Left lung (tissue), 4 donors: ENCODE measurements at regions not wholly inside any gene's neighbourhood (a gene's known extent, or its start where the extent isn't known, plus 50 kb on each side); places are given as distances from the start of the nearest gene placed in this dataset.
"Not testable (repeated sequence)": the region's sequence is repeated elsewhere in the genome, so short reads cannot be mapped to it uniquely, and the experiment has no call there.

Source experiments
- ATAC-seq: fragments of 200-7000 bp; cut with Tn5 transposase; one replicate; pipeline ENCODE4 v1.9.1; 2020; ENCODE audit warnings: moderate library complexity
- DNase-seq, 4 donors: peaks; one replicate each; pipeline ENCODE4 v3.0.0-alpha.2; 2013 to 2020
- H3K27ac ChIP-seq, 2 donors: fragments of 200-600 bp; sonication (generic) in 1 of 2; one replicate each; pipeline versions ENCODE4 v1.5.0 to v1.8.0; 2020 to 2021
- H3K27me3 ChIP-seq, 2 donors: fragments of 200-600 bp; sonication (generic) in 1 of 2; one replicate each; pipeline versions ENCODE4 v1.5.0 to v1.8.0; 2020 to 2021
- H3K36me3 ChIP-seq, 2 donors: fragments of 200-600 bp; sonication (generic) in 1 of 2; one replicate each; pipeline versions ENCODE4 v1.5.0 to v1.8.0; 2020 to 2021
- H3K4me1 ChIP-seq, 2 donors: fragments of 200-600 bp; one replicate each; pipeline ENCODE4 v1.8.0; 2021
- H3K4me3 ChIP-seq, 2 donors: fragments of 200-600 bp; sonication (generic) in 1 of 2; one replicate each; pipeline versions ENCODE4 v1.5.0 to v1.8.0; 2020 to 2021; ENCODE audit warnings: mild to moderate bottlenecking in 1 of 2
- H3K9me3 ChIP-seq, 2 donors: fragments of 200-600 bp; sonication (generic) in 1 of 2; one replicate each; pipeline versions ENCODE4 v1.5.0 to v1.8.0; 2020 to 2021
- CTCF ChIP-seq, 2 donors: fragments of 200-600 bp; sonication (generic) in 1 of 2; IDR thresholded peaks; one replicate each; pipeline versions ENCODE4 v1.5.0 to v1.8.0; 2021; ENCODE audit warnings: antibody characterized with exemption in 2 of 2
- intact Hi-C, 2 donors: fragments of 100-400 bp; cut with DNase I; formaldehyde crosslinking; loops; one replicate each; pipeline versions ENCODE4 v1.11.2 to v1.14.2; 2022
- donor health status: DM: no; HTN: yes; CAD: no.
- donor health status: DM: no; HTN: no; CAD: no.

GRCh38 chr4:130028552-130028951 lies 932.6 kb downstream of the C4orf33 start:
- Histone ChIP-seq H3K4me1 (no peaks in the 10 kb centered on the region), H3K27me3 (no peaks in the 10 kb centered on the region), H3K27ac (no peak overlapping the region), H3K36me3 (no peaks in the 10 kb centered on the region), H3K4me3 (no peak overlapping the region), H3K9me3 (no peaks in the 10 kb centered on the region)
- ATAC-seq (no peak), DNase-seq (no peak)
- intact Hi-C loops, result no loop called here
- no peak for TF ChIP-seq CTCF (IDR thresholded peaks at IDR 0.05)

DNA sequence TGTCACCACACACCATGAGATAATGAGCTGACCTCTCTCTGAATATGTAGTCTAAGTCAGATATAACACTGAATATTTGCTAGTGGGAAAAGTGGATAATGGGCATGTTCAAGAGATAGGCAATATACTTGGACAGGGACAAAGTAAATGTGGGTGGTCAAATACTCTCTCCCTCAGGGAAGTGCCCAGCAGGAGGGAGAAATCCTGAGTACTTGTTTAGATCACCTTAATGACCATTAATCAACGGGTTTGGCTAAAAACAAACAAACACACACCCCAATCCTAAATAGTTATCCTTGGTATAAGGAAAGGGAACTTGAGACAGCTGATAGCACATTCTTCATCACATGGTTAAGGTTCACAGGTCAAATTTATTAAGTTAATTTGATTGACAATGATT lies 933.5 kb downstream of the C4orf33 start:
- ATAC-seq (no peak), DNase-seq (no peak)
- H3K4me1 ChIP-seq, result no peaks in the 10 kb centered on the region
- no peaks in the 10 kb centered on the region for H3K27me3 ChIP-seq
- no peak overlapping the region for H3K4me3 ChIP-seq
- TF ChIP-seq CTCF (IDR thresholded peaks at IDR 0.05), result no peak
- no peaks in the 10 kb centered on the region for H3K9me3 ChIP-seq
- no peak overlapping the region for H3K27ac ChIP-seq
- intact Hi-C loops, result no loop called here
- no peaks in the 10 kb centered on the region for H3K36me3 ChIP-seq

DNA sequence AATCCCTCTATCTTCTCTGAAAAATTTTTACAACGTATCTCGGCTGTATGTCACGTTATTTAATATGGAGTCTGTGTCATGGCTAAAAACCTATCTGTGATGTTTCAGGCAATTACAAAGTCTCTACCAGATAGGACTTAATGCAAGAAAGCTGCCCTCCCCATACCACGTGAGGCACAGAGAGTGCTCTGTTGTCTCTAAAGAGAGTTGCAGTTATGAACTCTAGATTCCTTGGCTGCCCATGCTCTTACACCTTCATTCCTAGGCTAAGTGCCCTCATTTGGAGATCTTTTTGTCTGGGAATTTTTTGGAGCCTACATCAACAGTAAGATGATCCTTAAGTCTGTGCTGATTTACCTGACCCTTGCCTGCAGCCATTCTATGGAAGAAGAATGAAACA lies 935.9 kb downstream of the C4orf33 start:
- no peaks in the 10 kb centered on the region for H3K36me3 ChIP-seq
- TF ChIP-seq CTCF (IDR thresholded peaks at IDR 0.05), result no peak
- intact Hi-C loops, result no loop called here
- no peaks in the 10 kb centered on the region for H3K4me1 ChIP-seq
- no peak for ATAC-seq
- H3K4me3 ChIP-seq, result no peak overlapping the region
- no peak overlapping the region for H3K27ac ChIP-seq
- no peak for DNase-seq
- peaks cover 0 to under 1% of the 10 kb centered on the region in 2 donors for H3K9me3 ChIP-seq
- H3K27me3 ChIP-seq, result no peaks in the 10 kb centered on the region

DNA sequence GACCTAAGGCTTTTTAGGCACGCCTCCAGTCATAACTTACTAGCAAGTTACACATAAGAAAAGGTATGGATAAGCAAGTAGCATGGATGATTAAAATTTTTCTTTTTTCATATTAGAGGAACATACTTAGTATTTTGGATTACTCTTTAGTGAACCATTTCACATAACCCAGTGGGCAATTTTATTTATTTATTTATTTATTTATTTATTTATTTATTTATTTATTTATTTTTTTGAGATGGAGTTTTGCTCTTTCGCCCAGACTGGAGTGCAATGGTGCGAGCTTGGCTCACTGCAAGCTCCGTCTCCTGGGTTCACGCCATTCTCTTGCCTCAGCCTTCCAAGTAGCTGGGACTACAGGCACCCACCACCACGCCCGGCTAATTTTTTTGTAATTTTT lies 937.7 kb downstream of the C4orf33 start:
- H3K36me3 ChIP-seq, H3K27me3 ChIP-seq, H3K4me1 ChIP-seq, H3K9me3 ChIP-seq, H3K4me3 ChIP-seq, intact Hi-C loops, ATAC-seq, H3K27ac ChIP-seq, DNase-seq: not testable (repeated sequence)

DNA sequence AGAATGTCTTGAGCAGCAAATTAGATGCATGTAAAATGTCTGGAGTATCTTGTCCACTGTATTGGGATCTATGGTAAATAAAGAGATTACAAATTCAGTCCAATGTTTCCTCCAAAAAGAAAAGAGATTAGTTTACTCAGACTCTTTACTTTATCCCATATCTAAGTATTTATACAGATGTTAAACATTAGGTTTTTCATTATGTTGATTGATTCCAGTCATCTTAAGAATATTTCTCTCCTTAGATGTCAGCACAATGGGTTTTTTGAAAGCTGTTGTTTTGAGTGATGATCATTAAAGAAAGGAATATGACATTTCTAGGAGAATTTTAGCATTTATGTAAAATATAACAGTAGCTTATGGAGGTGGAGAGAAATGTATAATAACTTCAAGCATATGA lies 938.9 kb downstream of the C4orf33 start:
- no peak for TF ChIP-seq CTCF (IDR thresholded peaks at IDR 0.05)
- H3K4me1 ChIP-seq, result no peaks in the 10 kb centered on the region

DNA sequence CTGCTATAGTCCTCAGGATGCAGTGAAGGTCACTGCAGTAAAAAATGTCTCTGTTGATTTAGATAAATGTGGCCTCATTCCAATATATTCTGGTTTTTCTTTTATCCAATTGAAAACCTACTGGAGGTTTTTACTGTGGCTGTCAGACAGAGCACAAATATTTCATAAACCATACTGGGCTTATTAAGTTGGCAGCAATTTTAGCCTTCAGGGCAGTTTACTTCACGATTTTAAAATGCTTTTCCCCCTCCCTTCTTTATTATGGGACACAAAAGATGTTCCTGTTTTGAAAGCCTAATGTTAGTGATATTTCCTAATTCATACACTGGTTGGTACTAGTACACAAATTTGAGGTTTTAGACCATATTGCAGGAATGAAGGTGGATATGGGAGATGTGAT lies 939.4 kb downstream of the C4orf33 start:
- intact Hi-C loops, result no loop called here
- Histone ChIP-seq H3K36me3 (no peaks in the 10 kb centered on the region), H3K27me3 (no peaks in the 10 kb centered on the region), H3K27ac (no peak overlapping the region), H3K4me1 (no peaks in the 10 kb centered on the region), H3K9me3 (peaks cover 0 to 9% of the 10 kb centered on the region in 2 donors), H3K4me3 (no peak overlapping the region)
- no peak for ATAC-seq
- no peak for TF ChIP-seq CTCF (IDR thresholded peaks at IDR 0.05)
- no peak for DNase-seq

More for the DNA sequence above, 938.9 kb downstream of the C4orf33 start:
- no peak for DNase-seq
- no peak for ATAC-seq
- H3K4me3 ChIP-seq, result no peak overlapping the region
- no peaks in the 10 kb centered on the region for H3K27me3 ChIP-seq
- no peak overlapping the region for H3K27ac ChIP-seq
- intact Hi-C loops, result no loop called here
- H3K36me3 ChIP-seq, result no peaks in the 10 kb centered on the region
- H3K9me3 ChIP-seq, result peaks cover 0 to 9% of the 10 kb centered on the region in 2 donors

DNA sequence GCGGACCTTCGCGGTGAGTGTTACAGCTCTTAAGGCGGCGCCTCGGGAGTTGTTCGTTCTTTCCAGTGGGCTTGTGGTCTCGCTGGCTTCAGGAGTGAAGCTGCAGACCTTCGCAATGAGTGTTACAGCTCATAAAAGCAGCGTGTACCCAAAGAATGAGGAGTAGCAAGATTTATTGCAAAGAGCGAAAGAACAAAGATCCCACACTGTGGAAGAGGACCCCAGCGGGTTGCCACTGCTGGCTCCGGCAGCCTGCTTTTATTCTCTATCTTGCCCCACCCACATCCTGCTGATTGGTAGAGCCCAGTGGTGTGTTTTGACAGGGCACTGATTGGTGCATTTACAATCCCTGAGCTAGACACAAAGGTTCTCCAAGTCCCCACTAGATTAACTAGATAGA lies 941.9 kb downstream of the C4orf33 start:
- peak in 1 of 4 donors; percentile 15 for DNase-seq
- H3K4me1 ChIP-seq, ATAC-seq, H3K27me3 ChIP-seq, H3K36me3 ChIP-seq, intact Hi-C loops, H3K27ac ChIP-seq, H3K4me3 ChIP-seq, H3K9me3 ChIP-seq: not testable (repeated sequence)

DNA sequence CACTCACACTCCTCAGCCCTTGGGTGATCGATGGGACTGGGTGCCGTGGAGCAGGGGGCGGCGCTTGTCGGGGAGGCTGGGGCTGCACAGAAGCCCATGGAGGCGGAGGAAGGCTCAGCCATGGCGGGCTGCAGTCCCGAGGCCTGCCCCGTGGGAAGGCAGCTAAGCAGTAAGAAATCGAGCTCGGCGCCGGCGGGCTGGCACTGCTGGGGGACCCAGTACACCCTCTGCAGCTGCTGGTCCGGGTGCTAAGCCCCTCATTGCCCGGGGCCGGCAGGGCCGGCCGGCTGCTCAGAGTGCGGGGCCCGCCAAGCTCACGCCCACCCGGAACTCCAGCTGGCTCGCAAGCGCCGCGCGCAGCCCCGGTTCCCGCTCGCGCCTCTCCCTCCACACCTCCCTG lies 942.6 kb downstream of the C4orf33 start:
- H3K27ac ChIP-seq, H3K4me3 ChIP-seq, H3K27me3 ChIP-seq, H3K4me1 ChIP-seq, H3K9me3 ChIP-seq, ATAC-seq, intact Hi-C loops, H3K36me3 ChIP-seq: not testable (repeated sequence)
- DNase-seq, result peak in 1 of 4 donors; percentile 76
